GM18502 (cell line): ENCODE measurements at regions not wholly inside any gene's neighbourhood (a gene's known extent, or its start where the extent isn't known, plus 50 kb on each side); places are given as distances from the start of the nearest gene placed in this dataset.
A peak's percentile ranks its signal among the peaks of the same experiment; 100 is the strongest.

ENCODE experiments used
- ATAC-seq: cut with Tn5 transposase; IDR thresholded peaks from one replicate; pipeline ENCODE4 v1.9.1; 2021; ENCODE audit warnings: mild to moderate bottlenecking; ENCODE audit not compliant: unreplicated experiment, poor library complexity

DNA sequence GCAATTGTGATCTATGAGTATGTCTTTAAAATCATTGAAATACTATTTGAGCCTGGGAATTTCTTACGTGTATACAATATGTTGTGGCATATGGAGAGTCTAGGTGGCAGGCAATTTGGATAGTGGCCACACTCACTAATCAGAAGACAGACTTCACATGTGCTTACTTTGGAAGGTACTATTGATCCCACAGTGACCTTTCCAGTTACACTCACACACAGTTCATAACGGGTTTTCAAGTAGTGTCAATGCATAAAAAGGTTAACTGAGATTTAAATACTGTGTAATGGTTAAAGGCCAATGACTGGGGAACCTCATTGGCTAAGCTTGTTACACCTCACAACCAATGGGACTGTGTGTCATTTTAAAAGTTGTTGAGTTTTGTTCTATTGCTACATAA is 783.2 kb downstream of the RPA4 start:
- no peak for ATAC-seq

DNA sequence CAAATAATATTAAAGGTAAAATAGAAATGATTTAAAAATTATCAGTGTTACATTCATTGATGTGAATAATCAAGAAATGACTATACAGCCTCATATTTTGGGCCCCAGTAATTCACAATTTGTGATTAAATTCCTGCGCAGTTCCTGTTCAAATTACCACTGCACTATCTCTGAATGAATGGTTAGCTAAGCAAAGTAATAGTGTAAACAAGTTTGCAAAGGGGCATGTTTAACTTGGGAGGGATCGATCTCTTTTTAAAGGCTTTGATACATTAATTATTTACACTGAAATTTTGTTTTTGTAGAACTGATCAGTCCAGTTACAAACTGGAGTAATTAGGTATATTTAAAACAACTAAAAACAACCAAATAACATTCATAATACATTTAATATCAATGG is 784.4 kb downstream of the RPA4 start:
- ATAC-seq, result no peak

DNA sequence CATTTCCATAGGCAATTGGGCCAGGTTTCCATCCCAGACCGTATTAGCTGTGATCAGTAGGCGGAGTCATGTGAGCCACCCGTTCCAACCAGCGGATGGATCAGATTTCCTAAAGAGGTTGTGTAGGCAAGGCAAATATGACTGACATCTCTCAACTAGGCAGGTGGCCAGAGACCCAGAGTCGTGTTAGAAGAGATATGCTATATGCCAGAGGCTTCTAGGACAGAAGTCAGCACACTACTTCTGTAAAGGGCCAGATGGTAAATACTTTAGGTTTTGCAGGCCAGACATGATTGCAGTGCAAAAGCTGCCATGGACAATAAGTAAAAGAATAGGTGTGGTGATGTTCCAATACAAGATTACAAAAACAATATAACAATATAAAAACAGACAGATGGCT is 788.4 kb downstream of the RPA4 start:
- no peak for ATAC-seq

DNA sequence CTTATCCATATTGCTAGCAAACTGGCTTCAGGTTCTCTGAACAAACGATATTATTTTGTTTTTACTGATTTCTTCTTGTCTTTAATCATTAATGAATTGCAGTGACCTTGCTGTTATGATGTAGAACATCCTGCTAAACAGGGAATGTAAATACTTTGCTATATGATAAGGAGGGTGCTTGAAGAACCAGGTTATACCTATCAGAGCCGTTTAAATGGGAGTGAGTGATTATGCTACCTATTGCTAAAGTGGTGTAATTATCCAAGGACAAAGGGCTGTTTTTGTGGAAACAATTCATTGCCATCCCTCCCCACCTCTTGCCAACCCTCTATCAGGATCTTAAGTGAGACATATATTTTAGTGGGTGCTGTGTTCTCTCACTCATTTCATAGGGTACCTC is 788.9 kb downstream of the RPA4 start:
- no peak for ATAC-seq

DNA sequence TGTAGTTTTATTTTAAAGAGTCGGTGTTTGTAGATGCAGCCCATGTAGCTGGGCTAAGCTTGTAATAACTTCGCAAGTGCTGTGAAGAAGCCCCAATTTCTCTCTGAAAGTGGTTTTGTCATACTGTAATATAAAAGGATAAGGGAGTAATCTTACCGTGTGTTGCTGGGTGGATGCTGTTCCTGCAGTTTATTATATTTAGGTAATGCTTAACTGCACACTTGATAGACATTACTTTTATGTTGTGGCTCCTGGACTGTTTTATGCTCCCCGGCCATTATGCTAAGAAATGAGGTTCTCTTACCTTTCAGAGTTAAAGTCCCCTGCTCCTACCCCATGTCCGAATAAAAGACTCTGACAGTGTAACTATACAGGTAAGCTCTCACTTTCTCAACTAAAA is 789.4 kb downstream of the RPA4 start:
- no peak for ATAC-seq

DNA sequence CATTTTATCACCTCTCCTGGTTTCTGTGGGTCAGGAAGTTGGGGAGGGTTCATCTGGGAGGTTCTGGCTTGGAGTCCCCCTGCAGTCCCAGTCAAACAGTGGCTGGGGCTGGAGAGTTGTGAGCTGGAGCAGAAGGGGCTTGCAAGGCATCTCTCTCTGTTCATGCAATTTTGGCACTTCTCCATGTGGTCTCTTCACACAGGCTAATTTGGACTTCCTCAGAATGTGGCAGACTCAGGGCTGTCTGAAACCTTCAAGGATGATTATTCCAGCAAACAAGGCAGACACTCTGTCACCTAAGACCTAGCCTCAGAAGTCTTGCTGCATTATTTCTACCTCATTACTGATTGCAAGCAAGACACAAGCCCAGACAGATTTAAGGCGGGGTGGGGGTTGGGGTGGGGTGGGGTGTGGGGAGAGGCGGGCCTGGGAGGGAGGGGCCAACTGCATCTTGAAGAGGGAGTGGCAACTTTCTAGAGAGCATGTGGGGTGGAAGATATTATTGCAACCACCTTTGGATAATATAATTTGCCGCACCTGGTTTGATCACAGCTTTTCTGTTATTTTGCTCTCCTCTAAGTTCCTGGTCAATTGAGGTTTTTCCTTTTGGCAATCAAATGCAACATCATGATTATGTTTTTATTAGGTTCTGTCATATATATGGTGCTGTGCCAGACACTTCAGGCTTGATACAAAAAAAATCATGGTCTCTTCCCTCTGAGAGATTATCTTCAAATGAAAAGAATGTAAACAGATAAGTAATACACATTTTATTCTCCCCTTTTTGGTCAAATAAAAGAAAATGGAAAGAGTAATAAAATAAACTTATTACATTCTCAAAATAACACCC is 799.5 kb downstream of the RPA4 start:
- ATAC-seq, result no peak

DNA sequence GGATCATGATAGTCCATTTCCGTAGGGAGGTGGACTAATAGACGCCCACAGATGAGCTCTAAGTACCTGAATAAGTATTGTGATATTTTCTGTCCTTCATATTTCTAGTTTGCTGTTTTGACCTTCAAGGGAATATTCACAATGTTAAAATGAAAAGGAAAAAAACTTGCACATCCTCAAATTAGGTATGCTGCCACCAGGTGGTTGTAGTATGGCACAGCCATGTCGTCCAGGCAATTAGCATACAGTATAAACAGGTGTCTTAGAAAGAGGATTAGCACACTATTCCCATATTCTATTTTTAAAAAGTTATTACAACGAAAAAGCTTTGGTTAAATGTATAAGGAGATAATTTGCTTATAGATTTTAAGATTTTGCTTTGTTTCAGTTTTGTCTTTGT is 802.0 kb downstream of the RPA4 start:
- peak; percentile 80 for ATAC-seq

DNA sequence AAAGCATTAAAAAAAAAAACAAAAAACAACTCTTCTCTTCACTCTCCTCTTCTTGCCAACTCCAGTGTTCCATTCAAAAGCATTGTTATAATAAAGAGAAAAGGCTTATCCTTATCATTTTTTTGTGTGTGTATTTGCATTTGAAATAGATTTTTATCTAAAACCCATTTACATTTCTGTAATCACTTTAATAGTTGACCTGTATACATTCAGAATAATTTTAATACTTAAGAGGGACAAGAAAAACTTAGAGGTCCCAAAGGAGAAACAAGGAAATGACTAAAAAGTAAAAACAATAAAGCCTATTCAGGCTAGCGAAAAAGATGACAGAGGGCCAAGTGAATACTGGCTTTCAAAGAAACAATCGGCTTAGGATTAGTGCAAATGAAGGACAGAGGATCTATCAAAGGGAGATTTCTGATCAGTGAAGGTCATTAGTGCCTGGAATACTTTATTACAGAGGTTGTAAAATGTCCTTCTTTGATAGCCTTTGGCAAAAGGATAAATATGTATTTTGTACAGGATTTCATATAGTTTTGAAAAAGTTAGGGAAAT is 808.3 kb downstream of the RPA4 start:
- no peak for ATAC-seq

DNA sequence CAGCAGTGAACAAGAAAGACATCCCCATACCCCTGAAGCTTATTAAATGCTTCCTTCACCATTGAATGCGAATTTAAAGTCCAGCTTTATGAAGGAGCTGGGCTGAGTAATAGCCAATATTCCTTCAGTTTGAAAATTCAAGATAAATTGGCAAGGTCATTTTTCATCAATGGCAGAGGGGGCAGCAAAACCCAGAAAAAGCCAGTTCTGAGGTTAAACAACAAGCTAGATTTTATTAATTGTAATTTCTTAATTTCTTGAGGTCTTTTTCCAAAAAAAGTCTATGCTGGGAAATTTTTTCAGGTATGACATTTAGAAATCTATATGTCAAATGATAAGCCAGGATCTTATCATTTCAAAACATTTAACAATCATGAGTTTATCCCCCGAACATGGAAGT is 808.9 kb downstream of the RPA4 start:
- ATAC-seq, result no peak

DNA sequence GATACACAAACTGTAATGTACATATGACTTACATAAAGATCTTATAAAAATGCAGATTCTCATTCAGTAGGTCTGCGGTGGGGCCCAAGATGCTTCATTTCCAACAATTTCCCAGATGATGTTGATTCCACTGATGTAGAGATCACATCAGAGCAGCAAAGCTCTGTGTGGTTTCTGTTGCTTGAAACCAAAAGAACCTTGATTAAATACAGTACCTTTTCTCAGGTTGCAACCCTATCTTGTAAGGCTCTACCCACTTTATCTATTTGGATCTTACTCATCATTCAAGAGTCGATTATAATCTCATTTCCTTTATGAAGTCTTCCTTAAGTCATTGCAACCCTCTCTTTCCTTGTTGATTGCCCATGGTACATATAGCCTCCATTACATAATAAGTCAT is 816.8 kb downstream of the RPA4 start:
- ATAC-seq, result no peak

DNA sequence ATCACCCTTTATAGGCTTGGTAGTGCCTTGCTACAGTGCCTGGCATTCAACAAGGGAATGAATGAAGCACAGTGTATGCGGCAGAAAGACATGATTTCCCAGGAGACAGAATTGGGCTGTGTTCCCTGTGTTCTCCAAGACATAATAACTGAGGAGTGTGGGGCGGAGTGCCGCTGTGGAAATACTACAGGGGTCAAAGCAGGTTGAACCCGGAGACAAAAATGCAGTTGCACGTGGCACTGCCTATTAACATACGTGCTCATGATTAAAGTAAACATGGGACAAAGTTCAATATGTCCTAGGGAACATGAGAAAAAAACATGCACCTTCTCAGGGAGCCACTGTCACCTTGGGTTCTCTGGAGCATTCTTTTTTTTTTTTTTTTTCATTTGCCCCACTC is 820.8 kb downstream of the RPA4 start:
- no peak for ATAC-seq

DNA sequence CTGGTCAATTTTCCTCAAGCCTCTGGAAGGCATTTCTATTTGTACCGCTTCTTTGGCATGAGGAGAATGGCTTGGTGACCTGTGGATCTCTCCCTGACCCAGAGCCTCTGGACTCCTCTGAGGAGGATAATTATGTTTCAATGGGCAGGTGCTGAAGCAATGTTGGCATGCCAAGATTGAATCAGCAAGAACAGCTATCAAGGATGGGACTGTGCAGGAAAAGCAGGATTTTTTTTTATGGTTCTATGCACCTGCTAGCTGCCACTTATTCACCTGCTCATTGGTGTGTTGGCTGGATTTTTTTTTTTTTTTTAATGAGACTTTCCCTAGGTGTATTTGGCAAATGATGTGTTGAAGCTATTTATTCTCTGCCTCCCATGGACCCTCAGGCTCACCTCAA is 821.2 kb downstream of the RPA4 start:
- ATAC-seq, result no peak

DNA sequence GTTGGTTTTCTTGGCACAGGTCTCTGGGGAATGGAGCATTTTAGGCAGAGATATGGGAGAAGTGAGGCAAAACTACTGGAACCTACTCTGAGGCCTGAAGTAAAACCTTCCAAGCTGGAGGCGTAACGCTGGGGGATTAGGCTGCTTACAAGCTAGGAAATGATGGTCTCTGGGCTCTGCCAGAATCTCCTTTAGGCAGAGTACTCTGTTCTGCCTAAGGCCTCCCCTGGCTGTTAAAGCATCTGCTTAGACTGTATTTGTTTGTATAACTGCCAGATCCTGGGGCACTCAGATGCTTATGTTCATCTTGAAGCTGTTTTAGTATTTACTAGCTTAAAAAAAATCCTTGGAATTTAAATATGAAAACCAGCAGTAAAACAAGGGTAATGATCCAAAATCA is 822.2 kb downstream of the RPA4 start:
- no peak for ATAC-seq

DNA sequence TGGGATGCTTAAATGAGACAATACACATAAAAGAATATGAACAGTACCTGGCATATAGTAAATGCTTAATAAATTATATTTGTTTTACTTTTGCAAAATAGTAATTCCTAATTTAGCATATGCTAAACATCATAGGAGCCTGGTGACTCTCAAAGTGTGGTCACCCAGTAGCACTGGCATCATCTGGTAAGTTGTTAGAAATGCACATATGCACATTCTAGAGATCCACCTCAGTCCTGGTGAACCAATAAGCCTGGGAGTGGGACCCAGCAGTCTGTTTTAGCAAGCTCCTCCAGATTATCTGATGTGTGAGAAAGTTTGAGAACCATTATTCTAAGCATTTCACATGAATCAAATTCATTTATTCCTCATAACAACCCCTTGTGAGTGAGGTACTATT is 830.4 kb downstream of the RPA4 start:
- ATAC-seq, result no peak

DNA sequence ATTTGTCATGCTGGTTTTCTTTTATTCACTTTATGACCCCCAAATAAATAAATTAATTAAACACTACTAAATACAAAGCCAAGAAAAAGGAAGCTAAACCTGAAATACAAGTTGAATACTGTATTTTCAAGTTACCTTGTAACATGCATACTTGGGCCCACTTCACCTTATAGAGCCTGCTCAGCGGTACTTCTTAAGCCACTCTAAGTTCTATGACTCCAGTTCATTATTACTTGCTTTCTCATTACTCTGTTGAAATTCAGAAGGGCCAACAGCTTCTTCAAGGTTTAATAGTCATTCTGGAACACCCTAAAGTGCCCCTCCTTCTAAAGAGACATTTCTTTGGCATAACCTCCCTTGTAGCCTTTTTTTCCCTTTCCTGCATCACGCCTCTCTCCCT is 844.5 kb downstream of the RPA4 start:
- no peak for ATAC-seq

DNA sequence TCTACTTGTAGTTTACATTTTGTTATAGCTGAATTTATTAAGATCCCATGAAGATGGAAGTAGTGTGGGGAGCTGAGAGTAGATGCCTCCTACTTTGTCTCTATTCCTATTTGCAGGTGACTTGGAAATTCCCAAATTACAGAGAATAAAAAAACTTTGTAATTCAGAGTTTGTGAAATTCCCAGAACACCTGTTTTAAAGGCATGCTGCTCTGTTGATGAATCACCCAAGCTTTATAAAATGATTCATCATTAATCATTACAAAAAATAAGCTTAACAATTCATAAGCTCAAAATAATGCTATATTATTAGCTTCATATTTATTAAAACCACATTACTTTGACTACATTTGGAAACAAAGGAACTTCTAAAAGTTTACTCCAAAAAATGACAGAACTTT is 856.3 kb downstream of the RPA4 start:
- ATAC-seq, result no peak

DNA sequence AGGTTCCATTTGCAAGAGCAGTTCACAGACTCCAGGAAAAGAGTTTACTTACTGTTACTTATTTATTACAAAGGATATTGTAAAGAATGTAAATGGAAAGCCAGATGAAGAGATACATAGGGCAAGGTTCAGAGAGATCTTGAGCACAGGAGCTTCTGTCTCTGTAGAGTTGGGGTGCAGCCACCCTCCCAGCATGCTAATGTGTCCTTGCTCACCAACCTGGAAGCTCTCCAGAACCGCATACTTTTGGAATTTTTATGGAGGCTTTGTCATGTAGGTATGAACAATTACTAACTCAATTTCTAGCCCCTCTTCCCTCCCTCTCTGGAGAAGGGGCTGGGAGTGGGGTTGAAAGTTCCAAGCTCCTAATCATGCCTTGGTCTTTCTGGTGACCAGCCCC is 857.2 kb downstream of the RPA4 start:
- ATAC-seq, result no peak

DNA sequence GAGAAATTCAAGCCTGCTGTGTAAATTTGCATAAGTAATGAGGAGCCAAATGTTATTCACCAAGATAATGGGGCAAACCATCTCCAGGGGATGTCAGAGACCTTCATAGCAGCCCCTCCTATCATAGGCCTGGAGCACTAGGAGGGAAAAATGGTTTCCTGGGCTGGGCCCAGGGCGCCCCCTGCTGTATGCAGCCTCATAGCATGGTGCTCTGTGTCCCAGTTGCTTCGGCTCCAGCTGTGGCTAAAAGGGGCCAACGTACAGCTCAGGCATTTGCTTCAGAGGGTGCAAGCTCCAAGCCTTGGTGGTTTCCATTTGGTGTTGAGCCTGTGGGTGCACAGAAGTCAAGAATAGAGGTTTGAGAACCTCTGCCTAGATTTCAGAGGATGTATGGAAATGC is 859.3 kb downstream of the RPA4 start:
- ATAC-seq, result no peak

DNA sequence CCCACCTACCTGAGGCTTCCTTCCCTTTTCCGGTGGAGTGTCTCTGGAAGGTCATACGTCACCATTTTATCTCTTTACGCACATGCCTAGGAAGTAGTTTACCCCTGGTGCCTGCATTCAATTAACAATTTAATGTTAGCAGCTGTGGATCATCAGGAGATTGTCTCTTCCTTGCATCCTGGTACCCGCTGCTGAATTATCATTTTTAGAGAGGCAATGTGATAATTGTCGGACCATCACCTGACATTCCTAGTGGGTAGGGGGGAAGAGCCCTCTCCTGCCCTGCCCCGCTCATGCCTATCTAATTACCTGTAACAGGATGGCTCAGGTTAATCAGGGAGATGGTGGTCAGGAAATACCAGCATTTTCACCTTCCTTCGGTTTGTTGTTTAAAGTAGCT is 863.6 kb downstream of the RPA4 start:
- ATAC-seq, result no peak

DNA sequence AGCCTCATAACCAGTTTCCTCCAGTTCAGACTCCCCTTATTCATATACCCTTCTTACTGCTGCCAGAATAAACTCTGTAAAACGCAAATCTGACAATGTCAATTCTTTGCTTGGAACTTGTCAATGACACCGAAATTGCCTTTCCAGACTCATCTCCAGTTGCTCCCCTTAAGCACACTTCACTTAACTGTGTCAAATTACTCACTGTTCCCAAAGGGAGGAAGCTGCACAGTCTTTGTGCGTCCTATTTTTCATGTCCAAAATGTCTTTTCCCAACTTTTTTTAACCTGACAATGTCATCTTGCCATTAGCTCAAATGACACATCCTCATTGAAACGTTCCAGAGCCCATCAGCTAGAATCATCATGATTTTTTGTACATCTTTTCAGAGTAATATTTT is 867.3 kb downstream of the RPA4 start:
- no peak for ATAC-seq

DNA sequence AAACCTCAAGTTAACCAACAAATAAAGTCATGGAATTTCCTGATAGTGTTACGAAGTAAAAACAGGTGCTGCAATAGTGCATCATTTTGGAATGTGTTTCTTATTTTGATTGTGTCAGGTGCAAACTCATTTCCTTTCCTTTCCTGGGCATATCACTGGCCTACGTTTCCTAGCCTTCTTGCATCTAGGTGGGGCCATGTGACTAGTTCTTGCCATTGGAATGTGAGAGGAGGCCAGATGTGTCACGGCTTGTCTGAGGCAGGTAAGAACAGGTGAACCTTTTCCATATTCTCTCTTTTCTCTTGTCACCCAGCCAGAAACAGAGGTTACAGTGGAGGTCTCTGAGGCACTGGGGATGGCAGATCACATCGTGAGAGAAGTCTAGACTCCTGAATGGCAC is 868.0 kb downstream of the RPA4 start:
- no peak for ATAC-seq

DNA sequence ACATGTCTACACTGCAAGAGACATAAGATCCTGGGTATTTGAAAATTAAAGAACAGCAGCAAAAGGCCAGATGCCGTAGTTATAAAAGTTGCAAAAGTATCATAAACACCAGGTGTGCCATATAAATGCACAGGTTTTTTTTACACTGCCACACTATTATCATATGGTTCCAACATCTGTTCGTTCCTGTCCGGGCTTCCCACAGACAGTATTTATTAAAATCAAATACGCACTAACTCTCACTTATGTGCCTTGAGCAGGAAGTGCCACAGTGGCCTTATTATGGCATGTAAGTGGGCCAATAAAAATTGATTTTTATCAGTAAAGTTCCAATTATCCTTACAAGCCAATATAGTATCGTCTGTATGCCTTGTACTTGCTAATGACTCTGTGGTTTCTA is 873.2 kb downstream of the RPA4 start:
- ATAC-seq, result no peak
